GM21737 (cell line): ENCODE measurements at regions not wholly inside any gene's neighbourhood (a gene's known extent, or its start where the extent isn't known, plus 50 kb on each side); places are given as distances from the start of the nearest gene placed in this dataset.

ENCODE experiments used
- ATAC-seq: cut with Tn5 transposase; IDR thresholded peaks from one replicate; pipeline ENCODE4 v1.9.1; 2021; ENCODE audit warnings: mild to moderate bottlenecking, moderate library complexity; ENCODE audit not compliant: unreplicated experiment

GRCh38 chr17:68749349-68750207 is 148.4 kb upstream of the FAM20A start:
- no peak for ATAC-seq

GRCh38 chr17:68748381-68748780 is 147.2 kb upstream of the FAM20A start:
- no peak for ATAC-seq

DNA sequence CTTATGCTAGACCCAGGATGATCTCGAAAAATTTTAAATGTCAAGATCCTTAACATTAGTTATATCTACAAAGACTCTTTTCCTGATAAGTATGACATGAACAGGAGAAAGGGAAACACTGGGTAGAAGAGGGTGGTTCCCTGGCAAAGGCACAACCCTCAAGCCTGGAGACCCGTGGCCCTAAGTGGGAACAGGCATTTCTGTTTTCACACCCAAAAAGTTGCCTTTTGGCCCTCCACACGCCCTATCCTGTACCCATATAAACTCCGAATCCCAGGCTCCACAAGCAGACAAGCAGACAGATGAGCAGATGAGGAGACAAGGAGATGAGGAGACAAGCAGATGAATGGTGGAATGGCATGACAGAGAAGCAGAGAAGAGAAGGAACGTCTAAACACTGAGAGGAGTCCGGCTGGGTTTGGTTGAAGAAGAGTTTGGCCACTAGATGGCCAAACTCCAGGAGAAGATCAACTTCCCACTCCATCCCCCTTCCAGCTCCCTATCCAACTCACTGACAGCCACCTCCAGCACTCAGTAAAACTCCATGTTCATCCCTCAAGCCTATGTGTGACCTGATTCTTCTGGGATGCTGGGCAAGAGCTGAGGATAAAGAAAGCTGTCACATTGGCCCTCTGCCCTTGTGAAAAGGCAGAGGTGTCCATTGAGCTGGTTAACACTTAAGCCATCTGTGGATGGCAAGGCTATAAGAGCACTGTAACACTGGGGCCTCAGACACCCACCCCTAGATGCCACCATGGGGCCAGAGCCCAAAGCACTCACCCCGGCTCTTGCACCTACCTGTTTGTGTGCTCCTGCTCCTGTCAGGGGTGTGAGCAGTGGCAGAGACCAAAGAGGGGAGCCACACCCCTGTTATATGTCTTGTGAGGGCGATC is 139.6 kb upstream of the FAM20A start:
- ATAC-seq = no peak

DNA sequence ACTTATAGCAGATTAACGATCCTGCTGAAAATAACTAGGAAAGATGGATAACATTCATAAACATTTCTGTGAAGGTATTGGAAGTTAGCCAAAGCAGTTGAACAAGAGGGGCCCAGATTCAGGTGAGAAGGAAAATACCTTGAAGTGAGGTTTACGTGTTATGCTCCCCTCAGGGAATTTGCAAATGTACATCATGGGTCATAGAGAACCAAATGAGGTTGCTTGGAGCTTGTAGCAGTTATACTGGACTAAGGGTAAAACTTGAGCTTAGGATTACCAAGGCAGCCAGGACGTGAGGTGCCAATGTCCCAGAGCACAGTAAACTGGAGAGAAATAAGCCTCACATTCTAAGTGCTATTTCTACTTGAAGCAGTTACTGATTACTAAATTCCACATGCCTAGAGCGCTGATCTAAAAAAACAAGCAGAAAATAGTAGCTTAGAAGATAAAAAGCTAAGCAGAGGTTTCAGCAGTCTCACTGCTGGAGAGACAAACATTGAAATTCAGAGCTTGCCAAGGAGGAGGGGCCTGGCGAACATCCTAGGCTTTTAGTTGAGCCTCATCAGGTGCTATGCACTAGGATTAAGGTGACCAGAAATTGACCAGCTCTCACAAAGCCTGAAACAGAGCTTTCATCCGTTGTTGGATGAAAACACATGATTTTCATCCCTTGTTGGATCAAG is 136.7 kb upstream of the FAM20A start:
- ATAC-seq = no peak

GRCh38 chr17:68734931-68735330 is 133.8 kb upstream of the FAM20A start:
- no peak for ATAC-seq

GRCh38 chr17:68734187-68734900 is 133.2 kb upstream of the FAM20A start:
- ATAC-seq = no peak

GRCh38 chr17:68733241-68734176 is 132.3 kb upstream of the FAM20A start:
- no peak for ATAC-seq

GRCh38 chr17:68732301-68732749 is 131.2 kb upstream of the FAM20A start:
- no peak for ATAC-seq

GRCh38 chr17:68731465-68731864 is 130.3 kb upstream of the FAM20A start:
- no peak for ATAC-seq

- ATAC-seq = no peak
These were observed 118.3 kb upstream of the FAM20A start for GRCh38 chr17:68719431-68719830.

DNA sequence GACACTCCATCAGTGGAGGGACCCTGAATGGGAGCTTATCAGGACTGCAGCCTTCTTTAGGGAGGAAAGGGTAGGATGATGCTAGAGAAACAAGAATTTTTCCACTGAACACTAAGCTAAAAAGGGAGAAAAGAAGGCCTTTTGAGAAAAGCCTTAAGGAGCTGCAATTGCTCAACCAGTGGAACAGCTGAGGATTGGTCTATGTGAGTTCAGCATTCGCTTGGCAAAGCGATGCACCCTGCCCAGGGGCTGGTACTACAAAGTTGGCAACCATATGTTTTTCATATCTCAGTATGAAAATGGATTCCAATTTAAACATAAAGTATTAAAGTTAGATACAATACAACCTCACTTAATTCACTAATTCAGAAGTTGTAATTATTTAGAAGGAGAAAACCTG is 117.8 kb upstream of the FAM20A start:
- no peak for ATAC-seq

DNA sequence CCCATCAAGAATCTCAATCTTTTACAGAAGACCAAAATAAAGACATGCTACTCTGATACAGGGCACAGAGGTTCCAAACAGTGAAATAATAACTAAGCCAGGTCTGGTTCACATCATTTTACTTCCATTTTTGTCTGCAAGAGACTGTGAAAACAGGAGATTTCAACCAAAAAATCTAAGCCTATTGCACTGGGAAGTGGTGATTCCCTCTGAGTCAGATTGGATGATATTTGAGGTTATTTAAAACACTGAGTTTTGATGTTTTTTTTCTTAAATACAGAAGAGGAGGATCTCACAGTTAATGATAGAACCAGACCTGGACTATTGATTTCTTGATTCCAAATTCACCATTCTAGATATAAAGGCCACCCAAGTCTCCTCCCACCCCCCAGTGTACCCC is 117.3 kb upstream of the FAM20A start:
- ATAC-seq = no peak

DNA sequence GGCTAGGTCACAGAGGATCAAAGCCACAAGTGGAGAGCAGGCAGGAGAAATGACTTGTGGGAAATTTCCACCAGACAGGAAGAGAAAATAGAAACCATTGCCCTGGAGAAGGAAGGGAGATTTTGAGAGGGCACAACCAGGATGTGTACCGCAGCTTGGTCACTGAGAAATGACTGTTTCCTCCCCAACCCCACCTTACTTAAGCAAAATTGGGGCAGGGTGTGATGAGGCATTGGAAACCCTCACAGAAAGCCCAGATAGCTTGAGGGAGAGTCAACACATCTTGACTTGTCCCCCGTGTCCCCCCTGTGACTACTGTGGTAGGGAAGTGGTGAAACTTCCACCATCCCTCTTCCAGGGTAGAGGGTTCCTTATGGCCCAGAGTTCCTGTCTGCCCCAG is 113.5 kb upstream of the FAM20A start:
- no peak for ATAC-seq

DNA sequence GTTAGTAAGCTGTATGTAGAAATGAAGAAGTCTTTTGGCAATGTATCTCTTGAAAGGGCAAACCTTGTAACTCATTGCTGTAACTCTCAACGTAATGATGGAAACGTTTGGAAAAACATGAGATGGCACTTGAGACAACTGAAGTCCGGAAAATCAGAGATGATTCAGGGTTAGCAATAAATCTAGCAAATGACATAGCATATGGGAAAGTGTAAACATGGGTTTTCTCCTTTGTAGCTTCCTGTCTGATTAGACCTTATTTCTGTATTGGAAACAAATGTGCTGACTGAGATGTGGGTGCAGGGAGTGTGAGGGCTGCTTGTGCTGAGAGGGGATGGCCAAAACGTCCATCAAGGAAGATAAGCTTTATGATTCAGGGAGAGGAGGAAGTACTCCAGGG is 110.7 kb upstream of the FAM20A start:
- ATAC-seq = no peak

- no peak for ATAC-seq
These were observed 109.8 kb upstream of the FAM20A start for GRCh38 chr17:68710976-68711375.

- no peak for ATAC-seq
These were observed 109.0 kb upstream of the FAM20A start for GRCh38 chr17:68710035-68710780.

DNA sequence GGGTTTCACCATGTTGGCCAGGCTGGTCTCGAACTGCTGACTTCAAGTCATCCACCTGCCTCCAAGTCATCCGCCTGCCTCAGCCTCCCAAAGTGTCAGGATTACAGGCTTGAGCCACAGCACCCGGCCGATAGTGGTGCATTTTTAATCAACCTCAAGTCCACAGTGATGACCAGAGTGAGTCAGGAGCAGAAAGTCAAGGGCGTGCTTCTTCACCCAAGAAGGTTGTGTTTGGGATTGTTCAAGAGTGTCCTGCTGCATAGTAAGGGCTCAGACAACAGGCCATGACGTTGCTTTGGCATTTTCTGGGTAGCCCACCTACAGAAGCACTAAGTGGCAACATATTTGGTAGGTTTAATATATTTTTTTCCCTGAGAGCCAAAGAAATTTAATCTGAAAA is 108.3 kb upstream of the FAM20A start:
- no peak for ATAC-seq

DNA sequence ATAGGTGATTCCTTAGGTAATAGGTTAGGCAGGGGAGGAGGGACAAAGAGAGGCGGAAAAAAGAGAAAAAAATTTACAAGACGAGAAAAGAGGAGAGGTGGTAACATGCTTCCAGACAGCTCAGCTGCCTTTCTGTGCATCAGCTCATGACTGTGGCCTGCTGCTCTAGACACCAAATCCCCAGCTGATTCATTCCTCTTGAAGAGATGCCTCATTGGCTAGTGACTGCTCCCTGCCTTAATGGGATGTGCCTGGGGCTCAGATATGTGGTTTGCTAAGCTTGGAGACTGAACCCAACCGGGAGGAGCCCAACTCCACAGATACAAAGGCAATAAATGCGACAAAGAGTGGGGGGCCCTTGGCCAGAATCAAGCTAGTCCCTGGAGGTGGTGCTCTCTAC is 105.9 kb upstream of the FAM20A start:
- ATAC-seq = no peak

GRCh38 chr17:68706356-68706920 is 105.3 kb upstream of the FAM20A start:
- ATAC-seq = no peak
